ENCODE measurements at regions not wholly inside any gene's neighbourhood (a gene's known extent, or its start where the extent isn't known, plus 50 kb on each side); places are given as distances from the start of the nearest gene placed in this dataset.

DNA sequence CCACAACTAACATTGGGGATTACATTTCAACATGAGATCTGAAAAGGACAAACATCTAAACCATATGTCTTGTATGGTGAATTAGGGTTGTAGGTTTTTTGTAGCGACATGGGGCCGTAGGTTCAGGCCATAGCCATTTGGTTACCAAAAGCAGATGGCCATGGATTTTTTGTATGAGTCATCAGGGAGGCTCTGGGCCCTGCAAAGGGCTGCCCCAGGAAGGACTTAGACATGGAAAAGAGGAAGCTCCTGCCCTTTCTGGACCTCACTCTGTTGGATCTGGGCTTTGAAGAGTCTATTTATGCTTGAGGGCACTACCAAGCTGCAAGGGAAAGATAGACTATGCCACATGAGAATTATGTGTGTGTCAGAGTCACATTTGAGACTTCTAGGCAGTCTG is 89.3 kb upstream of the DHRS4 start:
- TF ChIP-seq, protein P1, sequence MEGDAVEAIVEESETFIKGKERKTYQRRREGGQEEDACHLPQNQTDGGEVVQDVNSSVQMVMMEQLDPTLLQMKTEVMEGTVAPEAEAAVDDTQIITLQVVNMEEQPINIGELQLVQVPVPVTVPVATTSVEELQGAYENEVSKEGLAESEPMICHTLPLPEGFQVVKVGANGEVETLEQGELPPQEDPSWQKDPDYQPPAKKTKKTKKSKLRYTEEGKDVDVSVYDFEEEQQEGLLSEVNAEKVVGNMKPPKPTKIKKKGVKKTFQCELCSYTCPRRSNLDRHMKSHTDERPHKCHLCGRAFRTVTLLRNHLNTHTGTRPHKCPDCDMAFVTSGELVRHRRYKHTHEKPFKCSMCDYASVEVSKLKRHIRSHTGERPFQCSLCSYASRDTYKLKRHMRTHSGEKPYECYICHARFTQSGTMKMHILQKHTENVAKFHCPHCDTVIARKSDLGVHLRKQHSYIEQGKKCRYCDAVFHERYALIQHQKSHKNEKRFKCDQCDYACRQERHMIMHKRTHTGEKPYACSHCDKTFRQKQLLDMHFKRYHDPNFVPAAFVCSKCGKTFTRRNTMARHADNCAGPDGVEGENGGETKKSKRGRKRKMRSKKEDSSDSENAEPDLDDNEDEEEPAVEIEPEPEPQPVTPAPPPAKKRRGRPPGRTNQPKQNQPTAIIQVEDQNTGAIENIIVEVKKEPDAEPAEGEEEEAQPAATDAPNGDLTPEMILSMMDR (IDR thresholded peaks at IDR 0.05; ENCODE audit: poor library complexity): no peak
- no peak for TF ChIP-seq EZH2 (IDR thresholded peaks at IDR 0.05; ENCODE audit: borderline replicate concordance)
- TF ChIP-seq EZH2phosphoT487 (IDR thresholded peaks at IDR 0.05; ENCODE audit: low read depth, severe bottlenecking, unreplicated experiment): no peak
